NCI-H82 (cell line): ENCODE measurements at regions not wholly inside any gene's neighbourhood (a gene's known extent, or its start where the extent isn't known, plus 50 kb on each side); places are given as distances from the start of the nearest gene placed in this dataset.
"Not testable (repeated sequence)": the region's sequence is repeated elsewhere in the genome, so short reads cannot be mapped to it uniquely, and the experiment has no call there.

ENCODE experiments used
- DNase-seq: peaks from one replicate; lab custom pipeline; 2025; lab: John Stamatoyannopoulos, UW

DNA sequence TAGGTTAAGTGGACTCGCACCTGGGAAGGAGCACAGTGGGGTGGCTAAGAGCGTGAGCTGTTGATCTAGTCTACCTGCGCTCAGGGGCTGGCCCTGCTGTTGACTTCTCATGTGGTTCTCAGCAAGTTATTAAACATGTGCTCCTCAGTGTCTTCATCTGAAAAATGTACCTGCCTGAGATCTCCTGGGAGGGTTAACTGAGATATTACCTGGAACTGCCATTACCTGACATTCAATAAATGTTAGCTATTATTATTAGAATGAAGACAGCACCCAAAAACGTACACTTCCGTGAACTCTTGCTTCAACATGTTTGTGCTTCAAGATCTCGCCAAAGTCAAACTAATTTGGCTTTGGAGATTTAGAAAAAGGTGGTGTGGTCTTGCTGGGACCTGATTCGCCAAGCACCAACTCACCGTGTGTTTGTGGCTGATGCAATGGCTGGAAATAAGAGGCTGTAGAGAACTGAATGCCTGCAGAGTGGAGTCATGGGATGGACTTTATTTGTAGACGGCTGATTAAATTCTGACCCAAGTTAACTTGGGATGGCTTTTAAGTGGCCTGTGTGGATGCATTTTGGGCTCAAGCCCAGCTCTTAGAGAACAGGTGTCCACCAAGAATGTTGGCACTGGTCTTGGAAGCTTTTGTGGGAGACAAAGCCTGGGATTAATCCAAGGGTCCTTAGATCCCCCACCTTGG is 692.9 kb downstream of the QKI start:
- no peak for DNase-seq

DNA sequence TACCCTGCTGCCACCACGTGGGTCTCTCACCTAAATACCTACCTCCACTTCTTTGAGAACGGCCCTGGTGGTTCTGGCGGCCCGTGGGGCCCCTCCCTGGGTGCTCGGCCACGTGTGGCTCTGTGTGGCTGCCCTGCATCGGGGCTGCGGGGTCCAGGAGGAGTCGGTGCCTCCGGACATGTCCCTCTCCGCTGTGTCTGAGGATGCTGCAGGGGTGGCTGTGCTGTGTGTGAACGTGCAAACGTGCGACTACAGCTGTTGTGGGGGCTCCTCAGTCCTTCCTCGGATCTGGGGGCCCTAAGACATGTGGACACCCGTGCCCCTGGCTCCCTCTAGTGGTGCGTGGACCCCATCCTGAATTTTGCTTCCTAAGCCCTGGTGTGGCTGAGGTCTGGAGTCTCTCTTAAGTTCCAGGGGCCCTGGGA is 691.8 kb downstream of the QKI start:
- DNase-seq, result peak; percentile 51

DNA sequence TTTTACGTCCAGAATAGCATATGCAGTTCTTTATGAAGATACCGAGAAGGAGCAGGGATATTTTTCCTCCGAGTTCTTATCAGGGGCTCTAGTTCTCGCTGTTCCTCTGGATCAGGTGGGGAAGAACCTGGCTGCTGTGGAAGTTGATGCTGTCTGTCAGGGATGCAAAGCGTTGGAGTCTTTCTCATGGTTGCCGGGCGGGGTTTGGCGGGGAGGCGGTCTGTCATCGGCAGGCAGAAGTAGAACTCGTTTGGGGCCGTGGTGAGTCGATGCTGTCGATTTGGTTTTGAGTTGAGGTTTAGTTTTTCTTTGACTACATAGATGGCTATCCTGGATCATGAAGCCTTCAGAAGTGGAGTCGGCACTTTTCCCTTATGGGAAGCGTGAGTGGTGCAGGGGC is 691.2 kb downstream of the QKI start:
- DNase-seq, result no peak

DNA sequence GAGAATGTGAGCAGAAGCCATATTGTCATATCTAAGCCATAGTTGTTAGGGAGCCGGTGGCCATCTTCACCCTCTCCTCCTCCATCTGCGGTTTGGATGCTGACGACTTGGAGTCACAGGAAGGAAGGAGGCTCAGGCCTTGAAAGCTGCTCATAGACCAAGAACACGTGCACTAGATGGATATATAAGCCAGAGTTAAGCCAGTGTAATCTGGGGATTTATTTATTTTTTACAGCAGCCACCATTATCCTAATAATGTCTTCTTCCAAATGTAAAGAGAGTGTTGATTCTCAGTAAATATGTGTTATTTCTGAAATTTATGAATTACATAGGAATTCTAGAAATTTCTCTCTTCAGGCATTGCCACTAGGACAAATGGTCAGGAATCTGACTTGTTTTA is 689.9 kb downstream of the QKI start:
- DNase-seq, result peak; percentile 32

DNA sequence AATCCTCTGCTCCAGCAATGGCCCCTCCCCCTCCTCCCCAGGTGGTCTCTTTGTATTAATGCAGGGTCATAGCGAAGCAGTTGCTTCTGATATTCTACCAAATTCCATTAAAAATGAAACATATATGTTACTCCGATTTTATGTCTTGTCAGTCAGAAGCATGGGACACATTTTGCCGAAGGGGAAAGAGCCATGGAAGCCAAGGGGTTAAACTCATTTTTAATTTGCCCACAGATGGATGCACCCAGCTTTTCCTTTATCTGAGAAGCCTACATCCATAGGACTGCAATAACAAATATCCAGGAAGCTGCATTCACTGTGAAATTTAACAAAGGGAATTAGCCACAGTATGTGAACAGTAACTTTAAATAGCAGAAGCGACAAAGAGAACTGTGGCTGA is 688.2 kb downstream of the QKI start:
- DNase-seq, result no peak

DNA sequence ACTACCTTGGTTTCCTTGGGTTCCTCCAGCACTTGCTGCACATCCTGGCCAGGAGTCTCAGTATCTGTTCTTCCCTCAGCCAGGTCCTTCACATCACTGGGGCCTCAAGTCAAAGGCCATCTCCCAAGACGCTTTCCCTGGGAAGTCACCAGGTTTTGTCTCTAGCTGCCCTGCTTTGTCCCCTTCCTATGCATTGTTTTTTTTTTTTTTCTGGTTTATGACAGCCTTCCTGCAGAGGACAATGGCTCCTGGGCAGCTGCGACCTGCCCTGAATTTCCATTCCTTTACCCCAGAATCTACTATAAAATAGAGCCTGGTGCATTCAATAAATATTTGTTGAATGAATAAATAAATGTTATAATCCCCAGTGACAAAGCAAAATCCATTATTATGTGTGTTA is 687.3 kb downstream of the QKI start:
- DNase-seq, result no peak

DNA sequence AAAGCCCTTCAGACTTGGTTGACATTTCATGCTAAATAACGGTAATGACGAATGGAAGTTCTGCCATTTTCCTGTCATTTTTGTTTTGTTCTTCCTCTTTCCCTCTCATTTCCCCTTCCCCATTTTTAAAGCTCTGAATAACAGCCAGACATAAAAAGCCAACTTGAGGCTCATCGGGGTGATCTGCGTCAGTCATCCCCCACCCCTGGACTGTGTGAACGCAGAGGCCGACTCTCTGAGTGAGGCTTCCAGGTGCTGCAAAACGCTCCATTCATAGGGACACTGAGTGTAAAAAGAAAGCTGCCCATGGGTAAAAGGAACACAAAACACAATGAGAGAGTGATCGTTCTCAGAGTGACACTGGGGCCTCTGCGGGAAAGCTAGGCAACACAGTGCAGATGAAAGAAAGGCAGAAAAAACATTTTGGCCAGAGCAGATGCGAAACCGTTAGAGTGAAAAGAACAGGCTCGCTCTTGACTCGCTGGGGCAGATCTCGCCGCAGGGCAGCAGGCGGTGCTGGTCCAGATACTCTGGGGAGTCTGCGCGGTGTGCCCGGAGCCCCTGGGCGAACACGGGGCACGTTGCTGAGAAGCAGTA is 684.8 kb downstream of the QKI start:
- no peak for DNase-seq

DNA sequence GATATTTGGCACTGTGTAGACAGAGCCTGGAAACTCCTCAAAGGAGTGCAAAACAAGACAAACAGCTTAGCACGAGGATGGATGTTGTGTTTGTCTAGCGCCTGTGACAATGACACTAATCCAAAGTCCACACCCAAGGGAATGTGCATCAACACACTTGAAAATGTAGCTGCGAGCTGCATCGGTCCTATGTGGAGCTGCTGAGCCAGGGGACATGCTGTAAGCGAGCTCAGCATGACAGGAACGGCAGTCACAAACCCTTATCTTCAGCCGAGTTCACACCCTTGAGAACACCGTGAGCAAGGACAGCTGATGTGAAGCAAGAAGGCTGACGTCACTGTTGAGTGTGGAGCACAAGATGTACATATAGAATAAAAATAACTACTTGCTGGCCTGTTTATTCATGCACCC is 684.3 kb downstream of the QKI start:
- no peak for DNase-seq

DNA sequence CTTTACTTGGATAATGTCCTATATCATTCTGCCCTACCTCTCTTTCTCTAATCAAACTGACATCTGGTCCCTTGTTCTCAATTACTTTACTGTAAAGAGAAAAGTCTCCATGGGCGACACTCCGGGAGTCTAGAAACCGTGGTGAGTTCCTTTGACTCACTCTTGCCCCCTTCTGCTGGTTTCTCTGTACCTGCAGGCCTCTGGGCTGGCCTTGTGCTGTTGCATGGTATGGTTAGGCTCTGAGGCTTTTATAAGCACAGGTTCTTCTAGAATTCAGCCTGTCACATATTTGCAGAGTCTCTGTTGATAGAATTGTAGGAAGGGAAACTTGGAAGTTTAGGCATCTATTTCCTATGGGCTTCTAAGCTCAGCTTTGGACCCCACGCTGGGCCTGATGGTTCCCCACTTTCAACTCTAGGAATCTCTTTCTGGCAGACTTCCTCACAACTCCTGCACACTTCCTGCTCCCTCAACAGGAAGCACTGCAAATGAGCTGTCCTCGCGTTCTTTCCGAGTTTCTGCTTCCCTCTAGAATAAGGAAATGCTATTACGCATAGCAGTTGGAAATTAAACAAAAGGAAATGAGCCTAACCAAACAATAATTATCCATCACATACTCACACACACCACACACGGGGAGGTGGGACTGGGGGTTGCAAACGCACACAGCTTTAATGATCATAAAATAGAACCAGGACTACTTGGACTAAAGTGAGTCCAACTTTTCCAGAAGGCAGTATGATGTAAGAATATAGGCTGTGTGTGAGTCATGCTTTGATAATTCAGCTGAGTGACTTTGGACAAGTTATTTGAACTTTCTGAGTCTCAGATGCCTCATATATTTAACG is 683.3 kb downstream of the QKI start:
- peak; percentile 10 for DNase-seq

DNA sequence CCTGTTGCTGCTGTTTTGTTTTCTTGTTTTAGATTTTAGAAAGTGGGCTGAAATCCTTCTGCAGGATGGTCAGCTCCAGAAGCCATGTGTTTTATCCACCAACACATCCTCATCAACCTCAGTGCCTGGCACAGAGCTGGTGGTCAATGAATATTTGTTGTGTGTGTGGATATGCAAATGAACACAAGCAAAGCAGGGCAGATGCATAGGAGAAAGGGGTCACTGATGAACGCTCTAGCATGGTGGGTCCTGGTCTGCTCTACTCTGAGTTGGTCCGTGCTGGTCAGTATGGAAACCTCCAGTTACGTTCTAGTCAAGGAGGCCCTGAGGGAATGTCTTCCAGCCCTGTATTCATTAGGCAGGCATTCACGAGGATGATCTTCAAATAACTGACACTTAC is 682.5 kb downstream of the QKI start:
- no peak for DNase-seq

DNA sequence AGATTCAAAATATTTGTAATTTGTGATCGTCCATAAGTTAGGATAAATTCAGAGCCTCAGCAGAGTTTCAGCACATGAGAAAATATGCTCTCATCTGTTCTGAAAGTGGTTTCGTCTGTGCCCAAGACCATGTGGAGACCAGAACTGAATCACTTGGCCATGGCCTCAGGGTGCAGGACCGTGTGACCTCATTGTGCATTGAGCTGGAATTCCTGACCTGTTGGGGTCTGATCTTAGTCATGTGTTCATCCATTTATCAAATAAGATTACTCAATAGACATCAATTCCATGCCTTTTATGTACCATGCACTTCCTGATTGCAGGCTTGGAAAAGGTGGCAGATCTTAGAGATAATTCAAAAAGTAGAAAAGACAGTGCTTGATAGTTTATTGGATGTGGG is 680.5 kb downstream of the QKI start:
- no peak for DNase-seq

DNA sequence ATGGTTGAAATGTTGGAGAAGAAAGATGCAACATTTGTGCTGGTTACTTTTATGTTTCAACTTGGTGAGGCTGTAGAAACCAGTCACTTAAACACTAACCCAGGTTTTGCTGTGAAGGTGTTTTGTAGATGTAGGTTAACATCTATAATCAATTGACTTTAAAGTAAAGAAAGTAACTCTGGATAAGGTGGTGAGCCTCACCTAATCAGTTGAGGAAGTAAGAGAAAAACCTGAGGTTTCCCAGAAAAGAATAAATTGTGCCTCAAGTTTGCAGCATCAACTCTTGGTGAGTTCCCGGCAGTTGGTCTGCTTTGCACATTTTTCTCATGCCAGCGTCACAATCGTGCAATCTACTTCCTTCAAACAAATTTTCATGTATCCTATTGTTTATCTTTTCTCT is 673.4 kb downstream of the QKI start:
- no peak for DNase-seq

DNA sequence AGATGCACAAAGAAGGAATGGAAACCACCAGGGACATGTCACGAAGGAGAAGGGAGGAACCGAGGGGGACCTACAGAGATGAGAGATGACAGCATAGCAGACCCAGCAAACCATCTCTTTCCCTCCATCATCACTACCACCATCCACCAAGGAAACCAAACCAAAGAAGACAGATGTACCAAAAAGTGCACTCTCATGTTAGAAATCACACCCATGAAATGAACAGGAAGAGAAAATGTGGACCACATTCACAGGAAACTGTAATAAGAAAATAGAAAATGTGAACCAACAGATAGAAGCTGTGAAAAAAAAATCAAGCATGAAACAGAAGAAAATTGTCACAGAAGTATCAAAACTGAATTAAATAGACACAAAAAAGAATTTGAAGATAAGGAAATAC is 672.7 kb downstream of the QKI start:
- no peak for DNase-seq

DNA sequence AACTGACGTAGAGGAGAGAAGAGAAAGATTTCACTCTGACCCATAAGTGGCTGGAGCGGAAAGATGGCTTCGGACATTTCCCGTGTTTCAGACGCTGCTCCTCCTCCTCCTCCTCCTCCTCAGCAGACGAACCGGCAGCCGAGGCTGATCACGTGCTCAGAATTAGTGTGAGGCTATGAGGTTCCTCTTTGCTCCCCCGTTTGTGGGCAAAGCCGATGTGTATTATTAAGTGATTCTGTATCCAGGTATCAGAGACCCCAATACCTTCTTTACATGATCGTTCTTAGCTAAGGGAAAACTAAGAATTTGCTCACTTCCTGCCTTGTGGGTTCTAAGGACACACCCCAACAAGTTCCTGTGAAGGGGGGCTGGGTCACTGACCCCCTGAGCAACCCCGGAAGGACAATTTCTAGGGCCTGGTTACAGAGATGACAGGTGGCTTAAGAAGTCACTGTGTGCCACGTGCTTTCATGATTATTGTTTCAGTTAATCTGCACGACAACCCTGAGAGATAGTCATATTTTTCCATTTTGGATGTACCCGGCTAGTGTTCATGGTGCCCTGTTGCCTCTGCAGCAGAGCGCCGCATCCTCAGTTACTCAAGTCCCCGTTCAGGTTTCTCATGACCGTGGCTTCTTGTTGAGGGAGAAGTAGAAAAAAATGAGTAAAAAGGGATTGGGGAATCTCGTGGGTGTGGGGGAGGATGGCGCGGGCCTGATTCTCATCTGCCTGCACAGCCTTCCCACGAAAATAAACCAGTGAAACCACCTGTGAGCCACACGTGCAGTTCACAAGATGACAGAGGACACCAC is 671.8 kb downstream of the QKI start:
- DNase-seq, result no peak

DNA sequence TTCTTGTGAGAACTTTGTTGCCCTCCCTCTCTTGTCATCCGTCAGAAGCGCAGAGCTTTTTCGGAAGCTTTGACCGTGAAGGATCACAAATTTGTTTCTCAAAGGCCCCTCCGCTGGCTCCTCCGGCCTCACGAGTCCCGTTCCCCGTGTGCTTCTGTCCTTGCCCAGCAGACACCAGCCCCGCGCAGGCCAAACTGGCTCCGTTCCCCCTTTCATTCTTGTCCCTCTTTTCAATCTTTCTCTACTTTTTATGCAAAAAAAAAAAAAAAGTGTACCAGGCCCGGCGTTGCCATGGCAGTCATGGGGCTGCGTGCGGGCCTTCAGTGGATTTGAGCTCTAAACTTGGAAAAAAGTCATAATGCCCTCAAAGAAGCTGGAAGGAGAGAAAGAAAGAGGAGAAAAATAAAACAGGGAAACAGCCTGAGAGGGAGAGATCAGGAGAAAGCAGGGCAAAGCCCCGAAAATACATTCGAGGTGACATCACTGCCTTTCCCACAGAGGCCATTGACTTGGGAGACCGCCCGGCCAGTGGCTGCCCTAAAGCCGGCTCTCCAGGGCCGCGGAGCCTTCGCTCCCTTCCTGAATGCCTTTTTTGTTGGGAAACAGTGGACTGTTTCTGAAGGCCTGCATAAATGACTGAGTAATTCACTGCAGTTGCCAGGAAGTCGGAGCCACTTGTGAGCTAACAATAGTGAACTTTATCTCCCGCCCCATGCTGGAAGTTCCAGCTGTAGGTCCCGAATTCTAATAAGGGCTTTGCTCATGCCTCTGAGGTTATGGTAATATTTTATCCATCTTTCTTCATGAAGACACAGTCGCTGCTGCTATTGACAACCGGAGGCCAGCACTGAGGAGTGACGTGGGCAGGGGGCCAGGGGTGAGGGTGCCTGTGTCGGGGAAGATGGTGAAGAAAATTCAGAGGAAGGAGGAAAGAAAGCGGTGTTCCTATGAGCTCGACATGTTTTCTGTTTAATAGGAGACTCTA is 670.9 kb downstream of the QKI start:
- no peak for DNase-seq

DNA sequence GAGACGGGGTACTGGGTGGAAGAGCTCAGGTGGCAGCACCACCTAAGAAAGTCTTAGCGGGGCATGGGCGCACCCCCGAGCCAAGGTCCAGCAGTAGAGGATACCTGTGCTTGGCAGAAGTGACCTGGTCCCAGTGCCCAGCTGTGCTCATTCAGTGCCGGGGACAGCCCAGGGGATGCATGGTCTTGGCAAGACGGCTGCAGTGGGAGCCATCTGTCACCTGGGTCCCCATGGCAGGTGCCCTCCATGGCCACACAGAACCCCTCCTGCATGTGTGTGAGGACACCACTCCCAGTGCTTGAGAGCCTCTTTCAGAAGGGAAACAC is 664.7 kb downstream of the QKI start:
- no peak for DNase-seq

DNA sequence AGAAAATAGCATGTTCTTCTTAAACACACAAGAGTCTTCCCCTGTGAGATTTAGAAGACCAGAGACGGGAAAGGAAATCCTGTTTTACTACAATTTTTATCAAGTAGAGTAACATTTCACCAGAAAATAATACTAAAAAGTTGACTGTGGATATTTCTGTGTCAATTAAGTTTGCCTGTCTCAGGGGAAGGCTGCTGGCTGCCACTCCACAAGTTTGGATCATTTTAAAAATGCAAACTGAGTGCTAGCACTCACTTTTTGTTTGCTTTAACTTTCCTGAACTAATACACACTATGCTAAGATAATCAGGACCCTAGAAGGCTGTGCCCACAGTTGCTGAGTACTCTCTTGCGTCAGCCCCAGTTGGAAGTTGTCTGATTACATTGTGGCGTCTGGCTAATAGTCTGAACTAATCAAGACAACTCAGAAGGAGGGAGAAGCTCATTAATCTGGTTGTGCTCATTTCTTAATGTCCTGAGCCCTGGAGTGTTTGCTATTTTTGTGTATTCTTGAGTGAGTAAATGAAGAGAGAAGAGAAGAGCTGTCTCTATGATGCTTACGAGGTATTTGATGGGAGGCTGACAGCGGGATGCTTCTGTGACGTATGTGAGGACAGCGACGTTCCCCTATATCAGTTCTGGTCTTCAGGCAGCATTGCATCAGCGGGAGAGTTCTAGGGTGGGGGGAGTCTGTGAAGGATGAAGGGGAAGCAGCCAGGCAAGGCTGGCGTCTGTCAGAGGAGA is 664.2 kb downstream of the QKI start:
- no peak for DNase-seq

DNA sequence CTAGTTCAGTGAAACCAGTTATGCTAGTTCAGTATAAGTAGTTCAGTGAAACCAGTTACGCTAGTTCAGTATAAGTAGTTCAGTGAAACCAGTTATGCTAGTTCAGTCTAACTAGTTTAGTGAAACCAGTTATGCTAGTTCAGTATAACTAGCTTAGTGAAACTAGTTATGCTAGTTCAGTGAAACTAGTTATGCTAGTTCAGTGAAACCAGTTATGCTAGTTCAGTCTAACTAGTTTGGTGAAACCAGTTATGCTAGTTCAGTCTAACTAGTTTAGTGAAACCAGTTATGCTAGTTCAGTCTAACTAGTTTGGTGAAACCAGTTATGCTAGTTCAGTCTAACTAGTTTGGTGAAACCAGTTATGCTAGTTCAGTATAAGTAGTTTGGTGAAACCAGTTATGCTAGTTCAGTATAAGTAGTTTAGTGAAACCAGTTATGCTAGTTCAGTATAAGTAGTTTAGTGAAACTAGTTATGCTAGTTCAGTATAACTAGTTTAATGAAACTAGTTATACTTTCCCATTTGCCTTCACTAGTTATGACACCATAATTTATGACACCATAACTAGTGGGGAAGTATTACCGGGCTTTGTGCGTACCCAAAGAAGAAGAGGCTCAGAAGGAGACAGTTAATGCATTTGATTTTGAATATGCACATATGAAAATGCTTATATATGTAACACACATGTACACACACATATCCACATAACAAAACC is 662.5 kb downstream of the QKI start:
- not testable (repeated sequence) for DNase-seq

DNA sequence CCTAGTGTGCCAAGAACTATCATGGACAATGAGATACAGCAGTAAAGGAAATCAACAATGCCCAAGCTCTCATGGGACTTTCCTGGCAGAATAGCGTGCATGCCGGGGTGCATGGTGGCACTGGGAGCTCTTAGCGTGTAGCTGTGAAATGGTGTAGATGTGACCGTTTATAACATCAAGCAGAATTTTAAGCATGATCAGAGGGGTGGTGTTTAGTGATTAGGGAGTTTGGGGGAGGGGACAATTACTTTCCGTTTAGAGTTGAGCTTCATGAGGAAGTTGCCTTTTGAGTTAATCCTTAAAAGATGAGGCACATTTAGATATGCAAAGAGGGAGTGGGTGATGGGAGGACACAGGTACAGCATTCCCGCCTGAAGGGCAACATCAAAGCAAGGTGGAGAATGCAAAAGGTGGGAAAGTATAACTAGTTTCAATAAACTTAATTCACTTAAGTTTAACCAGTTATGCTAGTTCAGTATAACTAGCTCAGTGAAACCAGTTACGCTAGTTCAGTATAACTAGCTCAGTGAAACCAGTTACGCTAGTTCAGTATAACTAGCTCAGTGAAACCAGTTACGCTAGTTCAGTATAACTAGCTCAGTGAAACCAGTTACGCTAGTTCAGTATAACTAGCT is 661.6 kb downstream of the QKI start:
- DNase-seq, result no peak
